ENCODE measurements at regions not wholly inside any gene's neighbourhood (a gene's known extent, or its start where the extent isn't known, plus 50 kb on each side); places are given as distances from the start of the nearest gene placed in this dataset.

DNA sequence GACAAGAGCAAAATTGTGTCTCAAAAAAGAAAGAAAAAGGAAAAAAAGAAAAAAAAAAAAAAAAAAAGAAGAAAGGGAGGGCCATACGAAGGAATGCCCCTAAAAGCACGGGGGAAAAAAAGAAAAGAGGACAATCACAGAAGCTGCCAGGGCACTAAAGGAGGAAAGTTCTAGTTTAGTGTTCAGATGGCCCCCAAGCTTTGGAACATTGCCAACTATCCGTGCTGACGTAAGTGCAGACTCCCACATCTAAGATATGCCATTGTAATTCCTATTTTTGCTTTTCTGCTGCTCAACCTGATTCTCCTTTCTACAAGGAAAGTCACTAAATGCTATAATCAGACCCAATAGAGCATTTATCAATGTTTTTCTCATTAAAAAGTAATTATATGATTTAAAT is 842.1 kb downstream of the KCNJ2 start:
- TF ChIP-seq, protein P1, sequence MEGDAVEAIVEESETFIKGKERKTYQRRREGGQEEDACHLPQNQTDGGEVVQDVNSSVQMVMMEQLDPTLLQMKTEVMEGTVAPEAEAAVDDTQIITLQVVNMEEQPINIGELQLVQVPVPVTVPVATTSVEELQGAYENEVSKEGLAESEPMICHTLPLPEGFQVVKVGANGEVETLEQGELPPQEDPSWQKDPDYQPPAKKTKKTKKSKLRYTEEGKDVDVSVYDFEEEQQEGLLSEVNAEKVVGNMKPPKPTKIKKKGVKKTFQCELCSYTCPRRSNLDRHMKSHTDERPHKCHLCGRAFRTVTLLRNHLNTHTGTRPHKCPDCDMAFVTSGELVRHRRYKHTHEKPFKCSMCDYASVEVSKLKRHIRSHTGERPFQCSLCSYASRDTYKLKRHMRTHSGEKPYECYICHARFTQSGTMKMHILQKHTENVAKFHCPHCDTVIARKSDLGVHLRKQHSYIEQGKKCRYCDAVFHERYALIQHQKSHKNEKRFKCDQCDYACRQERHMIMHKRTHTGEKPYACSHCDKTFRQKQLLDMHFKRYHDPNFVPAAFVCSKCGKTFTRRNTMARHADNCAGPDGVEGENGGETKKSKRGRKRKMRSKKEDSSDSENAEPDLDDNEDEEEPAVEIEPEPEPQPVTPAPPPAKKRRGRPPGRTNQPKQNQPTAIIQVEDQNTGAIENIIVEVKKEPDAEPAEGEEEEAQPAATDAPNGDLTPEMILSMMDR (IDR thresholded peaks at IDR 0.05; ENCODE audit: unreplicated experiment), result no peak
- H3K36me3 Mint-ChIP-seq, result no peaks in the 10 kb centered on the region
- H3K27me3 Mint-ChIP-seq (ENCODE audit: low read depth), result no peaks in the 10 kb centered on the region
- no peak overlapping the region for H3K27ac Mint-ChIP-seq
- H3K4me3 Mint-ChIP-seq, result no peak overlapping the region
- H3K9me3 Mint-ChIP-seq, result no peaks in the 10 kb centered on the region
- peaks cover 12% of the 10 kb centered on the region for H3K4me1 Mint-ChIP-seq
- DNase-seq (ENCODE audit: low spot score in 2 of 2, unreplicated experiment in 2 of 2), result no peak

DNA sequence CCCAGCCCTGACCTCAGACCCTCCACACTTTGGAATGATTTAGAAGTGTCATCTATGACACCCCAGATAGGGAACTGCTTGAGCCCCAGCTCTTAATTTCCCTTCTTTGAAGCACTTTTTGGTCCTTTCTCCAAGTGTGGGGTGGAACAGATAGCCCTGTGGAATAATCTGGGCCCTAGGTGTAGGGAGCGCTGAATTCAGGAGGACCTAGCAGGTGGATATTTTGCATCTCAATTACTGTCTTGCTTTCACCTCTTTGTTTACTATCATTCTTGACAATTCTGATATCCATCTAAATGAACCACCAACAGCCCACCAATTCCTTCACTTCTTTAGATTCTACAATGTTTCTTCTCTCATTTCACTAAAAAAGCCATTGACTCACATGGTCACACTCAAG is 850.4 kb downstream of the KCNJ2 start:
- Mint-ChIP-seq H3K36me3 (no peaks in the 10 kb centered on the region), H3K9me3 (no peaks in the 10 kb centered on the region), H3K4me3 (no peak overlapping the region), H3K4me1 (peaks cover 12% of the 10 kb centered on the region), H3K27me3 (ENCODE audit: low read depth) (no peaks in the 10 kb centered on the region), H3K27ac (no peak overlapping the region)
- TF ChIP-seq, protein P1 (IDR thresholded peaks at IDR 0.05; ENCODE audit: unreplicated experiment), result no peak
- no peak for DNase-seq (ENCODE audit: low spot score in 2 of 2, unreplicated experiment in 2 of 2)

DNA sequence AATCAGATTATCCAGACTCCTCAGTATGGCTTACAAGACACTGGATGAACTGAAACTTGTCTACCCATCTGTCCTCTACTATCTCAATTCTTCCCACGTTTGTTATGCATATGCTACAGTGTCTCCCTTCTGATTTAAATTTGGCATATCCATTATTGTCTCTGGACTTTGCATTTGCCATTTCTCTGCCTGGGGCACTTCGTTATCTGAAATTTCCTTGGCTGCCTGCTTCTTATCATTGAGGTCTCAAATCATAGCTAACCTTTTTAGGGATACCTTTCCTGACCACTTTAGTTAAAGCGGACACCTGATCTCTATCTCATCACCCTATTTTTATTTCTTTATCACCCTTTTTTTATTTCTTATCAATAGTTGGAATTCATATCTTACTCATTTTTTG is 853.4 kb downstream of the KCNJ2 start:
- Mint-ChIP-seq H3K4me3 (no peak overlapping the region), H3K27me3 (ENCODE audit: low read depth) (no peaks in the 10 kb centered on the region), H3K4me1 (peaks cover 2% of the 10 kb centered on the region), H3K27ac (no peak overlapping the region), H3K9me3 (no peaks in the 10 kb centered on the region), H3K36me3 (no peaks in the 10 kb centered on the region)
- TF ChIP-seq, protein P1 (IDR thresholded peaks at IDR 0.05; ENCODE audit: unreplicated experiment), result no peak
- DNase-seq (ENCODE audit: low spot score in 2 of 2, unreplicated experiment in 2 of 2), result no peak

DNA sequence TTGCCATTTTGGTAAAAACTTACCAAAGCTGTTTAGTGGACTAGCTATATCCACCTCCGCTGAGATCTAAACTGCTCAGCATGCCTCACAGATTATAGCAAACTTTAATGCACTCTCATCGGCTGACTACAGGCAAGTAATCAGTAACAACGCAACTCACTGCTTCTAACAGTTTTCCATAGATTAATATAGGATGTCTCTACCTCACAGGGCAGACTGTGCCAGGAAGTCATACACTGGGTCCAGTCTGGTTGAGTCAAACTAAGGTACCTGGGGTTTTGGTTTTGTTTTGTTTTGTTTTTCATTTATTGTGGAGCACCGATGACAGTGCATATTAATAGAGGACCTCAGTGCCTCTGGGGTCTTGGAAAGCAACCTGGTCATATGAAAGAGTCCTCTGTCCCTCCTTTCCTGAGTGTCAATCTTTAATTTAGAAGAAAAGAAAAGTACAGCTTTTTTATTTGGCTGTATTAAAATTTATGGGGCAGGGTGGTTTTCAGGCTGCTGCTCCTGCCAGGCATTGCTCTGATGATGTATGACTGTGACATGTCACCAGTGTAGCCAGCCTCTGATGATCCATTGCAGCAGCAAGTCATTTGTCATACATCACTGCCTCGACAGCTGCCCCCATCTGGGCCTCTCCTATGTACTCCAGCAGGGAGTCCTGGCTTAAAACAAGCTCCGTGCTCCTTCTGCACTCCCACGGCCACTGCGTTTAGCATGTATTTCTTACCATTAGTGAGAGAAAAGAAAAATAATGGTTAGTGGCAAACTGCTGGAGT is 854.1 kb downstream of the KCNJ2 start:
- no peak for DNase-seq (ENCODE audit: low spot score in 2 of 2, unreplicated experiment in 2 of 2)
- H3K27ac Mint-ChIP-seq, result no peak overlapping the region
- no peaks in the 10 kb centered on the region for H3K9me3 Mint-ChIP-seq
- H3K36me3 Mint-ChIP-seq, result no peaks in the 10 kb centered on the region
- no peak overlapping the region for H3K4me3 Mint-ChIP-seq
- H3K4me1 Mint-ChIP-seq, result no peaks in the 10 kb centered on the region
- H3K27me3 Mint-ChIP-seq (ENCODE audit: low read depth), result no peaks in the 10 kb centered on the region
- TF ChIP-seq, protein P1 (IDR thresholded peaks at IDR 0.05; ENCODE audit: unreplicated experiment), result no peak

DNA sequence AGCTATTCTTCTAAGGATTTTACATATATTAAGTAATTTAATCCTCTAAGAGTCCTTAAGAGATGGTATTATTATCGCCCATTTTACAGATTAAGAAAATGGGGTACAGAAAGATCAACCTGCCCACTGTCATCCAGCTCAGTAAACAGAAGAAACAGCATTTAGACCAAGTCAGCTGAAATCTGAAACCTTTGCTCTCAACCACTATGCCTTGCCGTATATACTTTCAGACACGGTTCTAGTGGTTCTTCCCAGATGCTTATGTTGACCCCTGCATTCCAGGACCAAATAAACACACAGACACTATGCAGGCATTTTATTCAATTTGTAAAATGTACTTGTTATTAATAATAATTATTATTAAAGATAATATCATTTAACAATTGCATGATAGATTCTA is 854.8 kb downstream of the KCNJ2 start:
- TF ChIP-seq, protein P1 (IDR thresholded peaks at IDR 0.05; ENCODE audit: unreplicated experiment), result no peak
- H3K27ac Mint-ChIP-seq, result no peak overlapping the region
- no peaks in the 10 kb centered on the region for H3K27me3 Mint-ChIP-seq (ENCODE audit: low read depth)
- H3K9me3 Mint-ChIP-seq, result no peaks in the 10 kb centered on the region
- no peak for DNase-seq (ENCODE audit: low spot score in 2 of 2, unreplicated experiment in 2 of 2)
- no peak overlapping the region for H3K4me3 Mint-ChIP-seq
- no peaks in the 10 kb centered on the region for H3K4me1 Mint-ChIP-seq
- no peaks in the 10 kb centered on the region for H3K36me3 Mint-ChIP-seq
